D721Med (cell line): ENCODE measurements at regions not wholly inside any gene's neighbourhood (a gene's known extent, or its start where the extent isn't known, plus 50 kb on each side); places are given as distances from the start of the nearest gene placed in this dataset.

ENCODE experiments used
- DNase-seq: peaks from one replicate; pipeline ENCODE4 v3.0.0; 2011; ENCODE audit warnings: low spot score; ENCODE audit not compliant: insufficient read length
- FAIRE-seq: peaks from 2 replicates; lab custom pipeline; 2011; peaks lifted over from hg19 to GRCh38; lab: Jason Lieb, UNC
- TF ChIP-seq, protein P1 (sequence below): IDR thresholded peaks from 2 replicates; pipeline ENCODE4 v1.5.1; 2012; ENCODE audit warnings: mild to moderate bottlenecking, control low read depth; ENCODE audit not compliant: insufficient read depth; ENCODE audit errors: missing control alignments

- DNase-seq (no peak), FAIRE-seq (no peak)
- TF ChIP-seq, protein P1, sequence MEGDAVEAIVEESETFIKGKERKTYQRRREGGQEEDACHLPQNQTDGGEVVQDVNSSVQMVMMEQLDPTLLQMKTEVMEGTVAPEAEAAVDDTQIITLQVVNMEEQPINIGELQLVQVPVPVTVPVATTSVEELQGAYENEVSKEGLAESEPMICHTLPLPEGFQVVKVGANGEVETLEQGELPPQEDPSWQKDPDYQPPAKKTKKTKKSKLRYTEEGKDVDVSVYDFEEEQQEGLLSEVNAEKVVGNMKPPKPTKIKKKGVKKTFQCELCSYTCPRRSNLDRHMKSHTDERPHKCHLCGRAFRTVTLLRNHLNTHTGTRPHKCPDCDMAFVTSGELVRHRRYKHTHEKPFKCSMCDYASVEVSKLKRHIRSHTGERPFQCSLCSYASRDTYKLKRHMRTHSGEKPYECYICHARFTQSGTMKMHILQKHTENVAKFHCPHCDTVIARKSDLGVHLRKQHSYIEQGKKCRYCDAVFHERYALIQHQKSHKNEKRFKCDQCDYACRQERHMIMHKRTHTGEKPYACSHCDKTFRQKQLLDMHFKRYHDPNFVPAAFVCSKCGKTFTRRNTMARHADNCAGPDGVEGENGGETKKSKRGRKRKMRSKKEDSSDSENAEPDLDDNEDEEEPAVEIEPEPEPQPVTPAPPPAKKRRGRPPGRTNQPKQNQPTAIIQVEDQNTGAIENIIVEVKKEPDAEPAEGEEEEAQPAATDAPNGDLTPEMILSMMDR, result no peak
Observed at GRCh38 chr17:77381185-77381700, 240.5 kb downstream of the SEC14L1 start.

GRCh38 chr17:77381731-77382130 lies 241.0 kb downstream of the SEC14L1 start:
- no peak for FAIRE-seq

GRCh38 chr17:77382356-77382911 lies 241.7 kb downstream of the SEC14L1 start:
- no peak for DNase-seq
- FAIRE-seq, result no peak

More at GRCh38 chr17:77381731-77382130, 241.0 kb downstream of the SEC14L1 start:
- TF ChIP-seq, protein P1, result no peak
- no peak for DNase-seq

GRCh38 chr17:77382966-77383612 lies 242.3 kb downstream of the SEC14L1 start:
- TF ChIP-seq, protein P1, result no peak
- no peak for DNase-seq
- no peak for FAIRE-seq

More at GRCh38 chr17:77382356-77382911, 241.7 kb downstream of the SEC14L1 start:
- TF ChIP-seq, protein P1, result no peak

- TF ChIP-seq, protein P1, result no peak
- FAIRE-seq (no peak), DNase-seq (no peak)
Observed at GRCh38 chr17:77383613-77384608, 243.1 kb downstream of the SEC14L1 start.

DNA sequence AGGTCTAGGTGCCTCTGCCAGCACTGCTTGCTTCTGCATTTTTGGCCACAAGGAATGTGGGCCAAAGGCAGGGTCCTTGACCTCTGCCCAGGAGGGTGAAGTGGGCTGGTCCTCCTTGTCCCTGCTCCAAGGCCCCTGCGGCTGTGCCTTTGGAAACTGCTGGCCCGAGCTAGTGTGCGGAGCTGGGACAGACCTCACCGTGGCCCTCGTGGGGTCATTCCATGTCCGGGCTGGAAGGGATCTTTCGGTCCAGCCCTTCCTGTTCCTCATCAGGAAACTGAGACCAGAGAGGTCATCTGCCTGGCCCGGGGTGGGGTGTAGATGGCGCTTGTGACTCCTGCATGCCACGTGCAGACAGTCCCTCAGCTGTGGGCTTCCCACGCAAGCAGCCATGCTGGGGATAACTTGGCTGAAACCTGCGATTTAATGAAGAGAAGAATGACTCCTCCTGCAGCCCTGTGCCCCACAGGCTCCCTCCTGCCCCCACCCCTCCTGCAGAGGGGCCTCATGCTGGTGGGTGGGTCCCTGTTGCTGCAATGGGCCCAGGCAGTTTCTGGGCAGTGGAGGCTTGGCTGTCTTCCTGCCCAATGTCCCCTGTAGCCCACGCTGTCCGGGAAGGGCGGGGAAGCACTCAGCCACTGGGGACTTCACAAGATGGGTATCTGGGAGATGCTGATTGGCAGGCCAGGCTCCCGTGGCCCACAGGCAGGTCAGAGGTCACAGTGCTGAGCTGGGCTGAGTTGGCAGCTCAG lies 245.2 kb downstream of the SEC14L1 start:
- TF ChIP-seq, protein P1, result no peak
- FAIRE-seq (no peak), DNase-seq (no peak)
